HG03432 (cell line): ENCODE measurements at regions not wholly inside any gene's neighbourhood (a gene's known extent, or its start where the extent isn't known, plus 50 kb on each side); places are given as distances from the start of the nearest gene placed in this dataset.
"Not testable (repeated sequence)": the region's sequence is repeated elsewhere in the genome, so short reads cannot be mapped to it uniquely, and the experiment has no call there.

Source experiments
- ATAC-seq: cut with Tn5 transposase; IDR thresholded peaks from one replicate; pipeline ENCODE4 v1.9.1; 2021; ENCODE audit warnings: mild to moderate bottlenecking, moderate library complexity; ENCODE audit not compliant: unreplicated experiment

GRCh38 chr15:35286721-35287120 is 201.6 kb upstream of the NANOGP8 start:
- no peak for ATAC-seq

GRCh38 chr15:35282965-35283496 is 197.9 kb upstream of the NANOGP8 start:
- ATAC-seq: no peak

GRCh38 chr15:35281515-35281914 is 196.4 kb upstream of the NANOGP8 start:
- ATAC-seq: no peak

- no peak for ATAC-seq
Measured at GRCh38 chr15:35279811-35280210, 194.7 kb upstream of the NANOGP8 start.

- no peak for ATAC-seq
Measured at GRCh38 chr15:35271371-35272043, 186.4 kb upstream of the NANOGP8 start.

- ATAC-seq: no peak
Measured at GRCh38 chr15:35260941-35261340, 175.8 kb upstream of the NANOGP8 start.

GRCh38 chr15:35260274-35260673 is 175.2 kb upstream of the NANOGP8 start:
- not testable (repeated sequence) for ATAC-seq

GRCh38 chr15:35256551-35256950 is 171.5 kb upstream of the NANOGP8 start:
- ATAC-seq: no peak

- ATAC-seq: no peak
Measured at GRCh38 chr15:35256141-35256540, 171.0 kb upstream of the NANOGP8 start.

GRCh38 chr15:35254908-35255307 is 169.8 kb upstream of the NANOGP8 start:
- not testable (repeated sequence) for ATAC-seq

- ATAC-seq: no peak
Measured at GRCh38 chr15:35254062-35254461, 169.0 kb upstream of the NANOGP8 start.

GRCh38 chr15:35252351-35252865 is 167.3 kb upstream of the NANOGP8 start:
- ATAC-seq: no peak

GRCh38 chr15:35247150-35247549 is 162.1 kb upstream of the NANOGP8 start:
- no peak for ATAC-seq

GRCh38 chr15:35246451-35246850 is 161.4 kb upstream of the NANOGP8 start:
- no peak for ATAC-seq

- not testable (repeated sequence) for ATAC-seq
Measured at GRCh38 chr15:35245681-35246080, 160.6 kb upstream of the NANOGP8 start.

GRCh38 chr15:35244227-35244626 is 159.1 kb upstream of the NANOGP8 start:
- no peak for ATAC-seq

GRCh38 chr15:35243758-35244157 is 158.7 kb upstream of the NANOGP8 start:
- no peak for ATAC-seq

GRCh38 chr15:35239693-35240092 is 154.6 kb upstream of the NANOGP8 start:
- not testable (repeated sequence) for ATAC-seq

- ATAC-seq: not testable (repeated sequence)
Measured at GRCh38 chr15:35238448-35238847, 153.4 kb upstream of the NANOGP8 start.

- ATAC-seq: no peak
Measured at GRCh38 chr15:35229085-35229484, 144.0 kb upstream of the NANOGP8 start.

- ATAC-seq: no peak
Measured at GRCh38 chr15:35218215-35218614, 133.1 kb upstream of the NANOGP8 start.

- ATAC-seq: no peak
Measured at GRCh38 chr15:35215093-35215492, 130.0 kb upstream of the NANOGP8 start.
